MM.1S (cell line): ENCODE measurements at regions not wholly inside any gene's neighbourhood (a gene's known extent, or its start where the extent isn't known, plus 50 kb on each side); places are given as distances from the start of the nearest gene placed in this dataset.

Experiments
- DNase-seq: peaks from one replicate; pipeline ENCODE4 v3.0.0-alpha.2; 2015
- H2AFZ ChIP-seq: fragments of 300-600 bp; sonication (generic); 2 replicates; pipeline ENCODE4 v1.6.0; 2016; ENCODE audit warnings: antibody characterized with exemption, low read length
- H3F3A ChIP-seq: fragments of 300-600 bp; sonication (generic); 2 replicates; pipeline ENCODE4 v1.6.1; 2016; ENCODE audit warnings: mild to moderate bottlenecking, antibody characterized with exemption, low read length, moderate library complexity, mixed read lengths; ENCODE audit not compliant: insufficient read depth
- H3K27ac ChIP-seq: fragments of 300-600 bp; sonication (generic); 2 replicates; pipeline ENCODE4 v1.5.1; 2016; ENCODE audit warnings: mild to moderate bottlenecking, low read length
- H3K27me3 ChIP-seq: fragments of 300-600 bp; sonication (generic); replicated peaks from 2 replicates; pipeline ENCODE4 v1.6.0; 2016; ENCODE audit warnings: low read length; ENCODE audit not compliant: insufficient read depth
- H3K36me3 ChIP-seq: fragments of 300-600 bp; sonication (generic); replicated peaks from 2 replicates; pipeline ENCODE4 v1.6.1; 2016; ENCODE audit warnings: mild to moderate bottlenecking, low read length, mixed read lengths; ENCODE audit not compliant: insufficient read depth
- H3K4me1 ChIP-seq: fragments of 300-600 bp; sonication (generic); 2 replicates; pipeline ENCODE4 v1.6.1; 2016; ENCODE audit warnings: low read length, mixed read lengths
- H3K4me2 ChIP-seq: fragments of 300-600 bp; sonication (generic); 2 replicates; pipeline ENCODE4 v1.6.0; 2016; ENCODE audit warnings: low read depth, low read length
- H3K4me3 ChIP-seq: fragments of 300-600 bp; sonication (generic); 2 replicates; pipeline ENCODE4 v1.5.1; 2016; ENCODE audit warnings: low read length, mixed read lengths
- H3K79me2 ChIP-seq: fragments of 300-600 bp; sonication (generic); 2 replicates; pipeline ENCODE4 v1.6.1; 2016; ENCODE audit warnings: mixed run types, low read length, mixed read lengths
- H3K9ac ChIP-seq: fragments of 300-600 bp; sonication (generic); 2 replicates; pipeline ENCODE4 v1.6.1; 2016; ENCODE audit warnings: low read length, mixed read lengths
- H3K9me2 ChIP-seq: fragments of 300-600 bp; sonication (generic); replicated peaks from 2 replicates; pipeline ENCODE4 v1.6.1; 2016; ENCODE audit warnings: mild to moderate bottlenecking, low read length, mixed read lengths; ENCODE audit not compliant: insufficient read depth
- H3K9me3 ChIP-seq: fragments of 300-600 bp; sonication (generic); replicated peaks from 2 replicates; pipeline ENCODE4 v1.6.1; 2016; ENCODE audit warnings: mild to moderate bottlenecking, low read length, mixed read lengths; ENCODE audit not compliant: insufficient read depth
- H4K20me1 ChIP-seq: fragments of 300-600 bp; sonication (generic); 2 replicates; pipeline ENCODE4 v1.6.1; 2016; ENCODE audit warnings: mild to moderate bottlenecking, low read length, moderate library complexity, mixed read lengths; ENCODE audit not compliant: insufficient read depth
- CTCF ChIP-seq: fragments of 300-600 bp; sonication (generic); IDR thresholded peaks from 2 replicates; pipeline ENCODE4 v1.5.1; 2016; ENCODE audit warnings: antibody characterized with exemption, low read length, mixed read lengths
- EZH2 ChIP-seq: fragments of 300-600 bp; sonication (generic); optimal IDR thresholded peaks from 2 replicates; pipeline ENCODE3; 2017; ENCODE audit warnings: low read depth, mild to moderate bottlenecking, antibody characterized with exemption, low read length, mixed read lengths
- EZH2phosphoT487 ChIP-seq: fragments of 300-600 bp; sonication (generic); IDR thresholded peaks from 2 replicates; pipeline ENCODE4 v1.6.1; 2018; ENCODE audit warnings: antibody characterized with exemption, low read length

DNA sequence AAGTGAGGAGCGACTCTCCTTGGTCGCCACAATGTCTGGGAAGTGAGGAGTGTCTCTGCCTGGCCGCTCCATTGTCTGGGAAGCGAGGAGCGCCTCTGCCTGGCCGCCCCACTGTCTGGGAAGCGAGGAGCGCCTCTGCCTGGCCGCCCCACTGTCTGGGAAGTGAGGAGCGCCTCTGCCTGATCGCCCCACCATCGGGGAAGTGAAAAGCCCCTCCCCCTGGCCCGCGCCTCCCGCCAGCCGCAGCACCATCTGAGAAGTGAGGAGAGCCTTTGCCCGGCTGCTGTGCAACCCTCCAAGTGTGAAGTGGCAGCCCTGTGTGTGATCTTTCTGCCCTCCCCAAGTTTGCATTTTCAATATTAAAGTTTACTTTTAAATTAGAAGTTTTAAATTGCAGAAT lies 95.0 kb upstream of the PPP2R5A start:
- peaks cover 12% of the 10 kb centered on the region; the same call in 1 of the 2 replicates for H3F3A ChIP-seq
- H3K27ac ChIP-seq, result no peak overlapping the region
- H2AFZ ChIP-seq, result no peak overlapping the region
- H3K79me2 ChIP-seq, result no peaks in the 10 kb centered on the region
- no peak overlapping the region for H3K4me3 ChIP-seq
- no peaks in the 10 kb centered on the region for H3K9me2 ChIP-seq
- TF ChIP-seq CTCF (no peak), EZH2 (no peak), EZH2phosphoT487 (no peak)
- H4K20me1 ChIP-seq, result no peaks in the 10 kb centered on the region
- no peaks in the 10 kb centered on the region for H3K36me3 ChIP-seq
- DNase-seq, result no peak
- no peak overlapping the region for H3K4me2 ChIP-seq
- H3K9me3 ChIP-seq, result no peaks in the 10 kb centered on the region
- no peaks in the 10 kb centered on the region for H3K27me3 ChIP-seq
- peaks cover 7% of the 10 kb centered on the region for H3K4me1 ChIP-seq
- H3K9ac ChIP-seq, result no peak overlapping the region

- Histone ChIP-seq H3K4me3 (no peak overlapping the region), H3F3A (no peaks in the 10 kb centered on the region), H3K36me3 (no peaks in the 10 kb centered on the region), H2AFZ (no peak overlapping the region), H3K9me3 (no peaks in the 10 kb centered on the region), H3K79me2 (no peaks in the 10 kb centered on the region), H4K20me1 (no peaks in the 10 kb centered on the region), H3K9me2 (no peaks in the 10 kb centered on the region), H3K27ac (no peak overlapping the region), H3K4me1 (no peaks in the 10 kb centered on the region), H3K27me3 (no peaks in the 10 kb centered on the region), H3K9ac (no peak overlapping the region), H3K4me2 (no peak overlapping the region)
- no peak for TF ChIP-seq EZH2phosphoT487
- no peak for TF ChIP-seq EZH2
- TF ChIP-seq CTCF, result no peak
- no peak for DNase-seq
Measured at GRCh38 chr1:212192261-212192998, 92.8 kb upstream of the PPP2R5A start.

GRCh38 chr1:212196355-212196754 lies 88.9 kb upstream of the PPP2R5A start:
- no peak for DNase-seq
- Histone ChIP-seq H3K9ac (no peak overlapping the region), H3K79me2 (no peaks in the 10 kb centered on the region), H3K9me3 (no peaks in the 10 kb centered on the region), H4K20me1 (no peaks in the 10 kb centered on the region), H3K9me2 (no peaks in the 10 kb centered on the region), H3K36me3 (no peaks in the 10 kb centered on the region), H2AFZ (no peak overlapping the region), H3F3A (no peaks in the 10 kb centered on the region), H3K27ac (no peak overlapping the region), H3K4me3 (no peak overlapping the region), H3K4me1 (no peaks in the 10 kb centered on the region), H3K27me3 (no peaks in the 10 kb centered on the region), H3K4me2 (no peak overlapping the region)
- TF ChIP-seq EZH2phosphoT487 (no peak), CTCF (no peak), EZH2 (no peak)
